ENCODE measurements at regions not wholly inside any gene's neighbourhood (a gene's known extent, or its start where the extent isn't known, plus 50 kb on each side); places are given as distances from the start of the nearest gene placed in this dataset.
"Not testable (repeated sequence)": the region's sequence is repeated elsewhere in the genome, so short reads cannot be mapped to it uniquely, and the experiment has no call there.

DNA sequence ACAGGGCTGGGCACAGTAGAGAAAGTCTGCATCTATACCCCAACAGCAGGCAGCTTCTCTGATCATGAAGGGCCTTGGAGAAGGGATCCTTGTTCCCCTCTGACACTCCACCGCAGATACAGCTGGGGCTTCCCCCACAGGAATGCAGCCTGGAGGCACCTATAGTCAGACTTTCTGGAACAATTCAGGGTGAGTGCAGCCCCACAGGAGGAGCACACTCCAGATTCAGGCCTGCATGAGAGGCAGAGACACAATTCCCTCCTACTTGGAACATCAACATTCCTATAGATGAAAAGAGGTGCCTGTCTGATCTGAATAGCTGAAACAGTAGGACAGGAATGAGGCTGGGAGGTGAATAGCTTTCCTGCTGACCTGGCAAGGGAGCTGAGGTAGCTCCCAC lies 1298.0 kb upstream of the CNTN5 start:
- DNase-seq (ENCODE audit: extremely low read depth, low read depth), result no peak

DNA sequence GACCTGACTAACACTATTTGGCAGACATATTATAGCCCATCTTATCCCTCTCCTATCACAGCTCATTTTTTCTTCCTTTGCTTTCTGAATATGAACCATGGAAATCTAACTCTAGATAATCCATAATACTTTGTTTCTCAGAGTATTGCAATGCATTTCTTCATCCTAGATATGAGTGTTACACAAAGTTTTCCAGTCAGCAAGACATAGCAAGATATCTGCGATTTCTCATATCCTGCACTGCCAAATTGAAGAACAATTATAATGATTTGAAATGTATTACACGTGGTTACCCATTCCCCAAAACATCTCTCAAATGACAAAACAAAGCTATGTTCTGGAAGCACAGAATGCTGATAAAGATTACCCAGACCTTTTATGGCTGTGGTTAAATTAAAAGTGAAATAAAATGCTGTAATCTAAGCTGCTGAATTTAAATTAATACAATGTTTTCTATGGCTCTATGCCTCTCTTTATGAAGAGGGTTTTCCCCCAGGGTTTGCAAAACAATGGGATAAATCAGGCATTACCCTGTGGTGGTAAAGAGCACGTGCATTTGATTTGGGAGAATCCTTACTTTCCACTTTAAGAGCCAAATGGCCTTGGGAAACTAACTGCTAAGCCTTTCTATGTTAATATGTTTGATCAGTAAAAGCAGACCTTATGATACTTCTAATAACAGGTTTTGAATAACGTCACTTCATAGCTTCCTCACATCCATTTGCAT lies 1291.0 kb upstream of the CNTN5 start:
- DNase-seq (ENCODE audit: extremely low read depth, low read depth), result no peak

DNA sequence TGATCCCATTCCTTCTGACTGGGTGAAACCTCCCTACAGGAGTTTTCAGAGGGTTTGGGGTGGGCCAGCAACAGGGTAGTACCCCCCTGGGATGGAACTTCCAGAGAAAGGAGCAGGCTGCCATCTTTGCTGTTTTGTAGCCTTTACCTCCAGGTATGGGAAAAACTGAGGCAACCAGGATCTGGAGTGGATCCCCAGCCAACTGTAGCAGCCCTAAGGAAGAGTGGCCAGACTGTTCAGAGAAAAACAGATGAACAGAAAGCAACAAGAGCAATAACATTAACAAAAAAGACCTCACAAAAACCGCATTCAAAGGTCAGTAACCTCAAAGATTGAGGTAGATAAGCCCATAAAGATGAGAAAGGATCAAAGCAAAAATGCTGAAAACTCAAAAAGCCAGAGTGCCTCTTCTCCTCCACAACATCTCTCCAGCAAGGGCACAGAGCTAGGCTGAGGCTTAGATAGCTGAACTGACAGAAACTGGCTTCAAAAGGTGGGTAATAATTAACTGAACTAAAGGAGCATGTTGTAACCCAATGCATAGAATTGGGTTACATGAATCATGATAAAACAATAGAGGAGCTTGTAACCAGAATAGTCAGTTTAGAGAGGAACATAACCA lies 1288.6 kb upstream of the CNTN5 start:
- no peak for DNase-seq (ENCODE audit: extremely low read depth, low read depth)

DNA sequence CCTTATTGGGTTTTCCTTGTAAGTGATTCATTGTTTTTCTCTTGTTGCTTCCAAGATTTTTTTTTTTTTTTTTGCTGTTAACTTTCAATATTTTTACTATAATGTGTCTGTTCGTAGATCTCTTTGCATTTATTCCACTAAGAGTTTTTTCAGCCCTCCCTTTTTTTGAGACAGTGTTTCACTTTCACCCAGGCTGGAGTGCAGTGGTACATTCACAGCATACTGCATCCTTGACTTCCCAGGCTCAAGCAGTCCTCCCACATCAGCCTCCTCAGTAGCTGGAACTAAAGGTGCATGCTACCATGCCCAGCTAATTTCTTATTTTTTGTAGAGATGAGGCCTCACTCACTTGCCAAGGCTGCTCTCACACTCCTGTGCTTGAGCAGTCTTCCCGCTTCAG lies 1282.0 kb upstream of the CNTN5 start:
- DNase-seq (ENCODE audit: extremely low read depth, low read depth), result no peak

DNA sequence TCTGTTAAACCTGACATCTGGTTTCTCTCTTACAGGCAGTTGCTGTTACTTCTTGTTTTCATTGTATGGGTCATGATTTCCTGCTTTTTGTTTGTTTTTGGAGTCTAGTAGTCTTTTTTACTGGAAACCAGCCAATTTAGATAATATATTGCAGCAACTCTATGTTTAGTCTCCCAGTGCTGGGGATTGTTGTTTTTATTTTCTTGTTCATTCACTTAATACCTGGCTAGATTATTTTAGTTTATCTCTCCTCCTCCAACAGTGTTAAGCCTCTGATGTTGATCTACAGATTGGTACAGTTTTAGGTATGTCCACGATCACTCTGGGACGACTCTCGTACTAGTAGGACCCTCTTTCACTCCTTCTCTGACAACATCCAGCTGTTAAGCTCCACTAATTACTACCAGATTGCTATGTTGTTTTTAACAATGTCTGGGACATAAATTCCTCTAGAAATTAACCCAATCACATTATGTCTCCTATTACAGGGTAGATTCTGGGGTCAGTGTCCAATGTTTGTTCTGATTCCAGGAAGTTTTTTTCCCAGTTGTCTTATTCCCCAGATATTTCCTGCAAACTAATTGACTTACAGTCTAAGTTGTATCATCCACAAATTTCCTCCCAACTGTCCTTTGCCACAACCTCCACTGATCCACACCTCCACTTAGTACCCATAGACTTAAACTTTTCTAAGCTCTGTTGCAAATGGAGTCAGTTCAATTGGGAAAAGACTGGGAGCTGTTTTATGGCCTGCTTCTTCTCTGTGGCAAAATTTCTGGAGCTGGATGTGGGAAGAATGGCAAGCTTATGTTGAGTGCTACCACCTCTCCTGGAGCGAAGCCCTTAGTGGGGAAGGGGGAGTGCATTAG lies 1280.6 kb upstream of the CNTN5 start:
- no peak for DNase-seq (ENCODE audit: extremely low read depth, low read depth)

DNA sequence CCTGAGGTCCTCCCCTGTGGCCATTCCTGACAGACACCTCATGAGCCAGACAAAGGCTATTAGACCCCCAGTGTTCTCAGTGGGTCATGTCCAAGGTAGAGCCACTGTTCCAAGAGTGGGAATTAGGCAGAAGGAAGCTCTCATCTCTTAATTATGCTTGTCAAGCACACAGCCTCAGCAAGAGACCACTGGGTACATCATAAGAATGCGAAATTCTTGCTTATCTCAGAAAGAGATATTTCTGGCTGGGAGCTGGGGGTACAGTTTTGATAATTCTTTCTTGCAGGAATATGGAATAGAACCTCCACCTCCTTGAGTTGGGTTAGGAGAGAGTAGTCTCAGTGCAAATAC lies 1280.0 kb upstream of the CNTN5 start:
- no peak for DNase-seq (ENCODE audit: extremely low read depth, low read depth)

DNA sequence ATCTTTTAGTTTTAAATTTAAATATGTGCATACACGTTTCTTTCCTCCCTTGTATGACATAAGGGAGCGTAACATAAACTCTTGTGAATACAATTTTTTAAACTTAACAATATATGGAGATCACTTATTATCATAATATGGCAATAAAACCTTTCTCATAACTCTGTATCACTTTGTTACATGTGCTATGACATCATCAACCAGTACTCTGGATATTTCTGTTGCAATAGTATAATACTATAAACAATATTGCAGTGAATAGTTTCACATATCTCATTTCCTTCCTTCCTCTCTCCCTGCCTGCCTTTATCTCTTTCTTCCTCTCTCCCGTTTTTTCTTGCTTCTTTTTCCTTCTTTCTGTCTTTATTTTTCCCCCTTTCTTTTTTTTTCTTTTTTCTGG lies 1278.0 kb upstream of the CNTN5 start:
- DNase-seq (ENCODE audit: extremely low read depth, low read depth), result no peak

DNA sequence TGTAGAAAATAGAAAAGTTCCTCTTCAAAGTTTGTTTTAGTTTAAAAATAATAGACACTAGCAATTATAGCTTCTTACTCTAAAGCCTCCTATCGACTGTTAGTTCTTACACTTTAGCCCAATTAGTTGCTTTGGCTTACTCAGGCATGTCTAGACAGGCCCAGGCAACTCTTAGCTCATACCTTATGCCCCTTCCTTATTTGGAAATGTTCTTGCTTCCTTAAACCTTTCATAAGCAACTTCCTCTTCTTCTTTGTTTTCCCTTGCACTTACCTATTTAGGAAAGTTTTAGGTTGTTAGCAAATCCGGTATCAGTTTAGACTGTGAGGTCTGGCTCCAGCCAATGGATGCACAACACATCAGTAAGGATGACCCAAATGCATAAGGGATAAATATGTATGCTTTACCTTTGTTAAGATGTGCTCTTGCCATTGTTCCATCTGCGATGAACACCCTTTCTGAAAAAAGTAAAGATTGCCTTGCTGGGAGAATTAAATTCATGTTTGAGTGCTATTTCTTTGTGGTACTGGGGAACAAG lies 1277.5 kb upstream of the CNTN5 start:
- no peak for DNase-seq (ENCODE audit: extremely low read depth, low read depth)

DNA sequence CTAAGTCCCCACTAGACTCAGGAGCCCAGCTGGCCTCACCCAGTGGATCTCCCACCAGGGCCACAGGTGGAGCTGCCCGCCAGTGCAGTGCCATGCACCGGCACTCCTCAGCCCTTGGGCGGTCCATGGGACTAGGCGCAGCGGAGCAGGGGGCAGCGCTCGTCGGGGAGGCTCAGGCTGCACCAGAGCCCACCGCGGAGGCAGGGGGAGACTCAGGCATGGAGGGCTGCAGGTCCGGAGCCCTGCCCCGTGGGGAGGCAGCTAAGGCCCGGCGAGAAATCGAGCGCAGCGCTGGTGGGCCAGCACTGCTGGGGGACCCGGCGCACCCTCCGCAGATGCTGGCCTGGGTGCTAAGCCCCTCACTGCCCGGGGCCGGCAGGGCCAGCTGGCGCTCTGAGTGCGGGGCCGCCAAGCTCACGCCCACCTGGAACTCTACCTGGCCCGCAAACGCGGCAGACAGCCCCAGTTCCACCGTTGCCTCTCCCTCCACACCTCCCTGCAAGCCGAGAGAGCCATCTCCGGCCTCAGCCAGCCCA lies 1275.2 kb upstream of the CNTN5 start:
- DNase-seq (ENCODE audit: extremely low read depth, low read depth), result no peak

DNA sequence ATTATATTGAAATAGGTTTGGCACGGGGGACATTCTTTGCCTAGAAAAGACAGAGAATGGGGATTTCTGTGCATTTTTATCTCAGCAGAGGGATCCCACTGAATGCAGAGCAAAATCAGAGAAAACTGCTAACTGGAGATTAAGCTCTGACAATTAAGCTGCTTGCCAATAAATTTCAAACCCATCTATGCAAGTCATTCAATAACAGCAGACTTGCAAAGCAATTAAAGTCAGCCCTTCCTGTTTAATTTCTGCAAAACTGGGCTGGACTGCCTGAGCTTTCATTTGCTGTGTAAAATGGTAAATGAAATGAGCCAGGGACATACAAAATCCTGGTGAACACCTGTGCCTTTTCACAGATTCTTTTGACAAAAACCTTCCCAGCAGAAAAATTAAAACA lies 1273.9 kb upstream of the CNTN5 start:
- no peak for DNase-seq (ENCODE audit: extremely low read depth, low read depth)

DNA sequence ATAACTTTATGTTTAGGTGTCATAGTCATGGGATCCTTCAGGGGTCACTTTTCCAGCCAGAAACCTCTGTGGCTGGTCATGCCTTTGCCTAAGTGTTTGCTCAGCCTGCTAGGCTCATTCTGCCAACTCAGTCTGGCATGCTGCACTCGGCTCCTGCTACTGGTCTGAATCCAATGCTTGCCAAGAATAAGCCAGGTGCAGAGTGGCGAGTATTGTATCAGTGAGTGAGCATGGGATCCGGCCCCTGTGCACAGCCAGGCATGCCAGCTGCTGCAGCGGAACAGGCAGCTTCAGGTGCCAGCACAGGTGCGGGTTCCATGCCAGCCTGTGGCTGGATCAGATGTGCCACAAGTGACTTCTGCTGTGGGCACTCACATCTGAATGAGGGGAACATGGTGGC lies 1269.3 kb upstream of the CNTN5 start:
- DNase-seq (ENCODE audit: extremely low read depth, low read depth), result no peak

DNA sequence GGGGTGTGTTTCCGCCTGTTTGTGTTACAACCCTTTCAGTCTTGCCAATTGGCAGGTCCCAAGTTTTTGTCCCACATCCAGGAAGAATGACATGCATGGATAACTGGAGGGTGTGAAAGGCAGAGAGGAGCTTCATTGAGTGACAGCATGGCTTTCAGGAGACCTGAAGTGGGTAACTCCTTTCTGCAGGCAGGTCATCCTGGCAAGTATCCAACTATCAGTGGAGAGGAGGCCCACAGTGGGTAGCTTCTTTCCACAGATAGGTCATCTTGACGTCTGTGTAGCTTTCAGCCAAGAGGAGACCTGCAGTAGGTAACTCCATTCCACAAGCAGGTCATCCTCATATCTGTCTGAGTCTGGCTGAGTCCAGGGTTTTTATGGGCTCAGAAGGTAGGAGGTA lies 1268.8 kb upstream of the CNTN5 start:
- no peak for DNase-seq (ENCODE audit: extremely low read depth, low read depth)

DNA sequence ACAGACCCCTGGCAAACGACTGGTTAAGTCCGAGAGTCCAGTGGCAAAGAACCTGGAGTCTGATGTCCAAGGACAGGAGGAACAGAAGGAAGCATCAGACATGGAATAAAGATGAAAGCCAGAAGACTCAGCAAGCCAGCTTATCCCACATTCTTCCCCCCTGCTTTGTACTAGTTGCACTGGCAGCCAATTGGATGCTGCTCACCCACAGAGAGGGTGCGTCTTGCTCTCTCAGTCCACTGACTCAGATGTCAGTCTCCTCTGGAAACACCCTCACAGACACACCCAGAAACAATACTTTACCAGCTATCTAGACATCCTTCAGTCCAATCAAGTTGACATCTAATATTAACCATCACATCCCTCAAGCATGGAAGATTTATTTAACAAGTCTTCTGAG lies 1265.8 kb upstream of the CNTN5 start:
- DNase-seq (ENCODE audit: extremely low read depth, low read depth), result no peak

DNA sequence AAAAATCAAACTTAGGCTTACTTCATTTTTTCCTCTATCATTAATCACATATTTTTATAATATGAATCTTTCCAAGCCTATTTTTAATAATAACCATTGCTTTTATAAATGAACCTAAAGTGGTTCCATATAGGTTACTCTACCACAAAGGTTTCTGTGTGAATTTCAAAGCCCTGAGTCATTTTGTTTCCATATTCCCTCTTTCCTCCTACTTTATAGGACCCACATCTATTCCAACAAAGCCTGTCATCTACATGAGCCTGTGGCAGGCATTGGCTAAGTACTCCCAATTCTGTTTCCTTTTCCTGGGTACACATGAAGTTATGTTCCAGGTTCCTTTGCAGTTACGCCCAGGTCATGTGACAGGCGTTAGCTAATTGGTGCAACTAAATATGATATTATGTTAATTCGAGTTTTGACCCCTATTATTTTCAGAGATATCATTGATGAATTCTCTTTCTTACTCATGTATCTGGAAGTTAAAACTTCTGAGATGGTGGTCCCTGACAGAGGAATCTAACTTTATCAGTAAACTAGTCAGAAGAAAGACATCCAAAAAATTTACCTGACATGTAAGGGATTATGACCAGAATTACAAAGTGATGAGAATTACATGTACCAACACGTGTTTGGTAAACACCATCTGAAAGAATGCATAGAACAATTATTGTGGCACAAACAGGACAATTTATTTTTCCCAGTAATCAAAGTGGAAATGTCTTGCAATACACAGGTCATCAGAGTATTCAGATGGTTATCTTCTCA lies 1264.0 kb upstream of the CNTN5 start:
- no peak for DNase-seq (ENCODE audit: extremely low read depth, low read depth)

DNA sequence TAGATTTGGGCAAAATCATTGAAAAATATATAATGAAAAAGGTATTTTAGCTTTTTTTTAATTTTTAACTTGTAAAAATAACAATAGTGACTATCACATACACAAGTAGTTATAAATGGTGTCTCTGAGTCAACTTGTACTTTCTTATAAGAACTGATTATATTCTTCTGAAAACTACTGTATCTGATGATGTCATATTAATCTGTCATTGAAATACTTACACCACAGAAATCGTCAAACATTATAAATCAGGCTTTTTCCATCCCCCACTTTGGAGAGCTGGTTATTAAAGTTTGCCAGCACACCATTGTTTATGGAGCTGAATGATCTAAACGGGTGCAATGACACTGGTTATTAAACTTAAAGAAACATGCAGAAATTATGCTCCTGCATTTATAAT lies 1259.6 kb upstream of the CNTN5 start:
- DNase-seq (ENCODE audit: extremely low read depth, low read depth), result no peak

DNA sequence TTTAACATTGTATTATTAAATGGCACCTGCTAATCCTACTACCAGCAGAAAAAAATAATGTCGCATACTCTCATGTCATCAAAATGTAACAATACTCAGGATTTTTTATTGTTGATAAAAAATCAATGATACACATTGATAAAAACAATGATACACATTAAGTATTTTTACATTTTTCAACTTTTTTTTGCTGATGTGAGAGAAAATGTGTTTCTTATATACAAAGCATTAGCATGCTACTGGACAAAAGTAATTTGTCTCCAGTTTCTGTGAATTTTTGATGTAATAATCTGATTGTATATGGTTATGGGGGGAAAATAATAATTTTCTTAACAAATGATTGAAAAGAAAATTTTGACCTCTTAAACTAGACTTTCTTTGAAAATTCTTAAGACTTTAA lies 1256.6 kb upstream of the CNTN5 start:
- no peak for DNase-seq (ENCODE audit: extremely low read depth, low read depth)

DNA sequence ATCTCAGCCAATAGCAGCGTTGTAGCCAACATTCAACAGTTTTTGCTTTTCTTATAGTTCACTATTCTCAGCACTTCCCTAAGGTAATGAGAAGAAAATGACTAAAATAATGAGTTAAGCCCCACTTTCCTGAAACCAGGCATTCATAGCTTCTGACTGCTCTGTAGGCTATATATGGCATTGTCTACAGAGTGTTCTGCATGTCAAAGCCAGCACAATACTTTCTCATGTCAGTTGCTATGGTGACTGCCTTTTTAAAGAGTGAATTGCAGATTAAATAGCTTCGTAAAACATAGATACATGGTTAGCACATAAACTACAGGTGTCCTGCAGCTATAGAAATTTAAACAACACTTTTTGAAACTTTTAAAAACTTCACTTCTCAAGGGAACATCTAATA lies 1256.1 kb upstream of the CNTN5 start:
- no peak for DNase-seq (ENCODE audit: extremely low read depth, low read depth)

DNA sequence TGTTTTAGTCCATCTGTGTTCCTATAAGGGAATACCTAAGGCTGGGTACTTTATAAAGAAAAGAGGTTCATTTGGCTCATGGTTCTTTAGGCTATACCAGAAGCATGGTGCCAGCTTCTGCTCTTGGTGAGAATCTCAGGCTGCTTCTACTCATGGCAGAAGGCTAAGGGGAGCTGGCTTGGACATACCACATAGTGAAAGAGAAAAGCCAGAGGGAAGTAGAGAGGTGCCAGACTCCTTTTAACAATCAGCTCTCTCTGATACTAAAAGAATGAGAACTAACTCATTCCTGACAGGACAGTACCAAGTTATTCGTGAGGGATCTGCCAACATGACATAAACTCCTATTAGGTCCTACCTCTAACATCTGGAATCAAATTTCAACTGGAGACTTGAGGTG lies 1250.2 kb upstream of the CNTN5 start:
- no peak for DNase-seq (ENCODE audit: extremely low read depth, low read depth)

DNA sequence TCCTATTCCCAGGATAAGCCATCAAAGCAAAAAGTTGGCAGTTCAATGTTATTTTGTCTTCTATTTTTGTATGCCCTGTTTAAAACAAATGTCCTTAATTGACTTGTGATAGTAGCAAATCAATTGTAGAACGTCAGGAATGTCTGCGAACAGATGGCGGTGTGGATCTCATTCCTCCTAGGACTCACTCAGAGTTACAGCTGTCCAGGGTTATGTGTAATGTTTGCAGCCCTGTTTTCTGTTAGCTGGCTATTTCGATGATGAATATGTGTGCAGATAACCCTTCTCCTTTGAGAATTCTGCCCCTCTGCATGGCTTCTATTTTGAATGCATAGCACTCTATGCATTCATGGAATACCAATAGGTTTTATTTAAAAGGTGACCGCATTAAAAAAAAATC lies 1248.0 kb upstream of the CNTN5 start:
- no peak for DNase-seq (ENCODE audit: extremely low read depth, low read depth)

DNA sequence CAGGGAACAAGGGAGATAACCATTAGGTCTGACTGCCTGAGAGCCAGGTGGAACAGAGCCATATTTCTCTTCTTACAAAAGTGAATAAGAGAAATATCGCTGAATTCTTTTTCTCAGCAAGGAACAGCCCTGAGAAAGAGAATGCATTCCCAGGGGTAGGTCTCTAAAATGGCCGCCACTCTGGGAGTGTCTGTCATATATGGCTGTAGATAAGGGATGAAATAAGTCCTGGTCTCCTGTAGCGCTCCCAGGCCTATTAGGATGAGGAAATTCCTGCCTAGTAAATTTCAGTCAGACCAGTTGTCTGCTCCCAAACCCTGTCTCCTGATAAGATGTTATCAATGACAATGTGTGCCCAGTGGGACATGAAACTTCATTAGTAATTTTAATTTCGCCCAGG lies 1236.4 kb upstream of the CNTN5 start:
- not testable (repeated sequence) for DNase-seq (ENCODE audit: extremely low read depth, low read depth)

DNA sequence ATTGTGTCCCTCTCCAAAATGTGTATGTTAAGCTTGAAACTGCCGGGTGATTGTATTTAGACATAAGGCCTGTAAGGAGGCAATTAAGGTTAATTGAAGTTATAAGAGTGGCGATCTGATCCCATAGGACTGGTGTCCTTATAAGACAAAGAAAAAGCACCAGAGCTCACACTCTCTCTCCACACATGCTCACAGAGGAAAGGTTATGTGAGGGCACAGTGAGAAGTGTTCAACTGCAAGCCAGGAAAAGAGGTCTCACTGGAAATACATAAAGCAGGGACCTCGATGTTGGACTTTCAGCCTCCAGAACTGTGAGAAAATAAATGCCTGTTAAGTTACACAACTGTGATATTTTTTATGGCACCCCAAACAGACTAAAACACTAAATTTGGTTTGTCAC lies 1233.8 kb upstream of the CNTN5 start:
- no peak for DNase-seq (ENCODE audit: extremely low read depth, low read depth)

All from NCI-H460 (cell line).